HG02852 (cell line): ENCODE measurements at regions not wholly inside any gene's neighbourhood (a gene's known extent, or its start where the extent isn't known, plus 50 kb on each side); places are given as distances from the start of the nearest gene placed in this dataset.

Experiments
- ATAC-seq: cut with Tn5 transposase; IDR thresholded peaks from one replicate; pipeline ENCODE4 v1.9.1; 2021; ENCODE audit warnings: mild to moderate bottlenecking, moderate library complexity; ENCODE audit not compliant: unreplicated experiment

GRCh38 chr16:80309178-80309577, 231.6 kb upstream of the DYNLRB2 start:
- no peak for ATAC-seq

GRCh38 chr16:80305410-80305809, 235.4 kb upstream of the DYNLRB2 start:
- ATAC-seq = no peak

GRCh38 chr16:80303691-80304090, 237.1 kb upstream of the DYNLRB2 start:
- no peak for ATAC-seq

GRCh38 chr16:80300876-80301275, 239.9 kb upstream of the DYNLRB2 start:
- no peak for ATAC-seq

- ATAC-seq = no peak
These were observed 240.3 kb upstream of the DYNLRB2 start for GRCh38 chr16:80300456-80300855.

GRCh38 chr16:80299416-80299815, 241.4 kb upstream of the DYNLRB2 start:
- ATAC-seq = no peak

GRCh38 chr16:80298676-80299075, 242.1 kb upstream of the DYNLRB2 start:
- ATAC-seq = no peak

- no peak for ATAC-seq
These were observed 244.8 kb upstream of the DYNLRB2 start for GRCh38 chr16:80296034-80296433.

- ATAC-seq = no peak
These were observed 246.6 kb upstream of the DYNLRB2 start for GRCh38 chr16:80294172-80294571.

- ATAC-seq = no peak
These were observed 252.2 kb upstream of the DYNLRB2 start for GRCh38 chr16:80288616-80289015.

- no peak for ATAC-seq
These were observed 253.1 kb upstream of the DYNLRB2 start for GRCh38 chr16:80287674-80288073.

GRCh38 chr16:80285104-80285503, 255.7 kb upstream of the DYNLRB2 start:
- ATAC-seq = no peak

- no peak for ATAC-seq
These were observed 257.1 kb upstream of the DYNLRB2 start for GRCh38 chr16:80283466-80284392.

GRCh38 chr16:80280557-80280956, 260.2 kb upstream of the DYNLRB2 start:
- no peak for ATAC-seq

GRCh38 chr16:80279656-80280055, 261.1 kb upstream of the DYNLRB2 start:
- ATAC-seq = no peak

- ATAC-seq = no peak
These were observed 263.6 kb upstream of the DYNLRB2 start for GRCh38 chr16:80277182-80277581.

GRCh38 chr16:80274576-80275191, 266.1 kb upstream of the DYNLRB2 start:
- no peak for ATAC-seq

GRCh38 chr16:80273635-80274538, 266.9 kb upstream of the DYNLRB2 start:
- ATAC-seq = no peak

- ATAC-seq = no peak
These were observed 275.0 kb upstream of the DYNLRB2 start for GRCh38 chr16:80265624-80266306.

- no peak for ATAC-seq
These were observed 276.7 kb upstream of the DYNLRB2 start for GRCh38 chr16:80263848-80264694.
